ENCODE measurements at regions not wholly inside any gene's neighbourhood (a gene's known extent, or its start where the extent isn't known, plus 50 kb on each side); places are given as distances from the start of the nearest gene placed in this dataset.
"Not testable (repeated sequence)": the region's sequence is repeated elsewhere in the genome, so short reads cannot be mapped to it uniquely, and the experiment has no call there.

GRCh38 chr21:15445327-15445726, 284.5 kb upstream of the USP25 start:
- H3K4me1 ChIP-seq (ENCODE audit: insufficient read depth, low read length), result no peaks in the 10 kb centered on the region
- H3K27me3 ChIP-seq (ENCODE audit: insufficient read depth, low read length, poor library complexity), result no peaks in the 10 kb centered on the region
- TF ChIP-seq CTCF (IDR thresholded peaks at IDR 0.05; ENCODE audit: borderline replicate concordance, extremely low read depth, low read length, poor library complexity, severe bottlenecking), result no peak
- no peak for TF ChIP-seq EZH2 (IDR thresholded peaks at IDR 0.05; ENCODE audit: borderline replicate concordance, low read depth, low read length, severe bottlenecking)
- H3K4me3 ChIP-seq (ENCODE audit: low read depth in 1 of 2, low read length in 2 of 2), result no peak overlapping the region
- H3K79me2 ChIP-seq (ENCODE audit: insufficient read depth, low read length), result no peaks in the 10 kb centered on the region
- H4K20me1 ChIP-seq (ENCODE audit: insufficient read depth, low read length), result no peaks in the 10 kb centered on the region
- no peak for DNase-seq
- no peak overlapping the region for H2AFZ ChIP-seq (ENCODE audit: low read depth, low read length)
- no peaks in the 10 kb centered on the region for H3K36me3 ChIP-seq (ENCODE audit: insufficient read depth, low read length)
- H3K4me2 ChIP-seq (ENCODE audit: insufficient read depth, low read length), result no peak overlapping the region
- no peak overlapping the region for H3K27ac ChIP-seq (ENCODE audit: low read length)
- H3K9me3 ChIP-seq (ENCODE audit: insufficient read depth, low read length, severe bottlenecking), result peaks cover 6% of the 10 kb centered on the region
- no peak for ATAC-seq (ENCODE audit: insufficient read depth, low read depth)
- H3K9ac ChIP-seq (ENCODE audit: low read depth, low read length), result no peak overlapping the region

- no peak for ATAC-seq (ENCODE audit: insufficient read depth, low read depth)
- Histone ChIP-seq H3K4me1 (ENCODE audit: insufficient read depth, low read length) (no peaks in the 10 kb centered on the region), H3K27ac (ENCODE audit: low read length) (no peak overlapping the region), H3K79me2 (ENCODE audit: insufficient read depth, low read length) (no peaks in the 10 kb centered on the region), H3K36me3 (ENCODE audit: insufficient read depth, low read length) (no peaks in the 10 kb centered on the region), H3K4me2 (ENCODE audit: insufficient read depth, low read length) (no peak overlapping the region), H3K9me3 (ENCODE audit: insufficient read depth, low read length, severe bottlenecking) (peaks cover 6% of the 10 kb centered on the region), H3K4me3 (ENCODE audit: low read depth in 1 of 2, low read length in 2 of 2) (no peak overlapping the region), H2AFZ (ENCODE audit: low read depth, low read length) (no peak overlapping the region), H3K9ac (ENCODE audit: low read depth, low read length) (no peak overlapping the region), H4K20me1 (ENCODE audit: insufficient read depth, low read length) (no peaks in the 10 kb centered on the region), H3K27me3 (ENCODE audit: insufficient read depth, low read length, poor library complexity) (no peaks in the 10 kb centered on the region)
- no peak for DNase-seq
- no peak for TF ChIP-seq EZH2 (IDR thresholded peaks at IDR 0.05; ENCODE audit: borderline replicate concordance, low read depth, low read length, severe bottlenecking)
- TF ChIP-seq CTCF (IDR thresholded peaks at IDR 0.05; ENCODE audit: borderline replicate concordance, extremely low read depth, low read length, poor library complexity, severe bottlenecking), result no peak
These were observed 283.6 kb upstream of the USP25 start for GRCh38 chr21:15446223-15446622.

- H3K27ac ChIP-seq (ENCODE audit: low read length), result no peak overlapping the region
- no peak for TF ChIP-seq EZH2 (IDR thresholded peaks at IDR 0.05; ENCODE audit: borderline replicate concordance, low read depth, low read length, severe bottlenecking)
- TF ChIP-seq CTCF (IDR thresholded peaks at IDR 0.05; ENCODE audit: borderline replicate concordance, extremely low read depth, low read length, poor library complexity, severe bottlenecking), result no peak
- H3K4me3 ChIP-seq (ENCODE audit: low read depth in 1 of 2, low read length in 2 of 2), result no peak overlapping the region
- H3K27me3 ChIP-seq (ENCODE audit: insufficient read depth, low read length, poor library complexity), result no peaks in the 10 kb centered on the region
- no peak for DNase-seq
- no peak for ATAC-seq (ENCODE audit: insufficient read depth, low read depth)
- H3K4me2 ChIP-seq (ENCODE audit: insufficient read depth, low read length), result no peak overlapping the region
- H3K9me3 ChIP-seq (ENCODE audit: insufficient read depth, low read length, severe bottlenecking), result peaks cover 6% of the 10 kb centered on the region
- H3K9ac ChIP-seq (ENCODE audit: low read depth, low read length), result no peak overlapping the region
- H3K79me2 ChIP-seq (ENCODE audit: insufficient read depth, low read length), result no peaks in the 10 kb centered on the region
- H3K4me1 ChIP-seq (ENCODE audit: insufficient read depth, low read length), result no peaks in the 10 kb centered on the region
- no peaks in the 10 kb centered on the region for H3K36me3 ChIP-seq (ENCODE audit: insufficient read depth, low read length)
- no peaks in the 10 kb centered on the region for H4K20me1 ChIP-seq (ENCODE audit: insufficient read depth, low read length)
- H2AFZ ChIP-seq (ENCODE audit: low read depth, low read length), result no peak overlapping the region
These were observed 280.2 kb upstream of the USP25 start for GRCh38 chr21:15449556-15449955.

GRCh38 chr21:15453261-15453660, 276.5 kb upstream of the USP25 start:
- no peaks in the 10 kb centered on the region for H3K27me3 ChIP-seq (ENCODE audit: insufficient read depth, low read length, poor library complexity)
- no peak overlapping the region for H2AFZ ChIP-seq (ENCODE audit: low read depth, low read length)
- H3K4me1 ChIP-seq (ENCODE audit: insufficient read depth, low read length), result no peaks in the 10 kb centered on the region
- no peaks in the 10 kb centered on the region for H4K20me1 ChIP-seq (ENCODE audit: insufficient read depth, low read length)
- no peak overlapping the region for H3K4me2 ChIP-seq (ENCODE audit: insufficient read depth, low read length)
- TF ChIP-seq EZH2 (IDR thresholded peaks at IDR 0.05; ENCODE audit: borderline replicate concordance, low read depth, low read length, severe bottlenecking), result no peak
- TF ChIP-seq CTCF (IDR thresholded peaks at IDR 0.05; ENCODE audit: borderline replicate concordance, extremely low read depth, low read length, poor library complexity, severe bottlenecking), result no peak
- DNase-seq (no peak), ATAC-seq (ENCODE audit: insufficient read depth, low read depth) (no peak)
- no peak overlapping the region for H3K9ac ChIP-seq (ENCODE audit: low read depth, low read length)
- peaks cover 2% of the 10 kb centered on the region for H3K9me3 ChIP-seq (ENCODE audit: insufficient read depth, low read length, severe bottlenecking)
- no peak overlapping the region for H3K27ac ChIP-seq (ENCODE audit: low read length)
- H3K4me3 ChIP-seq (ENCODE audit: low read depth in 1 of 2, low read length in 2 of 2), result no peak overlapping the region
- H3K79me2 ChIP-seq (ENCODE audit: insufficient read depth, low read length), result no peaks in the 10 kb centered on the region
- no peaks in the 10 kb centered on the region for H3K36me3 ChIP-seq (ENCODE audit: insufficient read depth, low read length)

- not testable (repeated sequence) for H3K27ac ChIP-seq (ENCODE audit: low read length); H3K4me1 ChIP-seq (ENCODE audit: insufficient read depth, low read length); ATAC-seq (ENCODE audit: insufficient read depth, low read depth); H3K79me2 ChIP-seq (ENCODE audit: insufficient read depth, low read length); H3K27me3 ChIP-seq (ENCODE audit: insufficient read depth, low read length, poor library complexity); H4K20me1 ChIP-seq (ENCODE audit: insufficient read depth, low read length); H3K9me3 ChIP-seq (ENCODE audit: insufficient read depth, low read length, severe bottlenecking); H3K4me3 ChIP-seq (ENCODE audit: low read depth in 1 of 2, low read length in 2 of 2); H2AFZ ChIP-seq (ENCODE audit: low read depth, low read length); DNase-seq; H3K9ac ChIP-seq (ENCODE audit: low read depth, low read length); H3K4me2 ChIP-seq (ENCODE audit: insufficient read depth, low read length); H3K36me3 ChIP-seq (ENCODE audit: insufficient read depth, low read length)
These were observed 276.0 kb upstream of the USP25 start for GRCh38 chr21:15453785-15454184.

Data from DND-41 (cell line).